ENCODE measurements at regions not wholly inside any gene's neighbourhood (a gene's known extent, or its start where the extent isn't known, plus 50 kb on each side); places are given as distances from the start of the nearest gene placed in this dataset.

- TF ChIP-seq POLR2AphosphoS5 (IDR thresholded peaks at IDR 0.05) (no peak), CTCF (IDR thresholded peaks at IDR 0.05) (no peak), POLR2A (IDR thresholded peaks at IDR 0.05) (no peak)
Measured at GRCh38 chr15:70354346-70354905, 256.7 kb upstream of the TLE3 start.
